Spleen (tissue), 11 donors: ENCODE measurements at regions not wholly inside any gene's neighbourhood (a gene's known extent, or its start where the extent isn't known, plus 50 kb on each side); places are given as distances from the start of the nearest gene placed in this dataset.
A peak's percentile ranks its signal among the peaks of the same experiment; 100 is the strongest.
"Not testable (repeated sequence)": the region's sequence is repeated elsewhere in the genome, so short reads cannot be mapped to it uniquely, and the experiment has no call there.

Experiments
- DNase-seq: peaks from one replicate; pipeline ENCODE4 v3.0.0-alpha.2; 2020
- H3K27ac ChIP-seq, 8 donors: fragments of 200-600 bp; sonication (generic) in 7 of 8; 1 replicate in 4 of 8; 2 replicates in 4 of 8; pipeline versions ENCODE4 v1.5.0 to v1.8.0; 2016 to 2021; ENCODE audit warnings: inconsistent platforms in 4 of 8, mild to moderate bottlenecking in 4 of 8, moderate library complexity in 1 of 8
- H3K27me3 ChIP-seq, 7 donors: fragments of 200-600 bp; sonication (generic) in 6 of 7; replicated peaks in 1 of 7; 1 replicate in 4 of 7; 2 replicates in 3 of 7; pipeline versions ENCODE4 v1.5.0 to v1.8.0; 2016 to 2021; ENCODE audit warnings: inconsistent platforms in 3 of 7, mild to moderate bottlenecking in 1 of 7
- H3K36me3 ChIP-seq, 6 donors: fragments of 200-600 bp; sonication (generic) in 5 of 6; 1 replicate in 4 of 6; 2 replicates in 2 of 6; pipeline versions ENCODE4 v1.5.0 to v1.8.0; 2016 to 2021; ENCODE audit warnings: inconsistent platforms in 2 of 6
- H3K4me1 ChIP-seq, 6 donors: fragments of 200-600 bp; sonication (generic) in 5 of 6; 1 replicate in 3 of 6; 2 replicates in 3 of 6; pipeline versions ENCODE4 v1.5.0 to v1.8.0; 2016 to 2021; ENCODE audit warnings: inconsistent platforms in 3 of 6
- H3K4me3 ChIP-seq, 8 donors: fragments of 200-600 bp; sonication (generic) in 7 of 8; 1 replicate in 4 of 8; 2 replicates in 4 of 8; pipeline versions ENCODE4 v1.5.0 to v1.8.0; 2016 to 2021; ENCODE audit warnings: inconsistent platforms in 4 of 8, mild to moderate bottlenecking in 4 of 8, moderate library complexity in 2 of 8
- H3K9me3 ChIP-seq, 8 donors: fragments of 200-600 bp; sonication (generic) in 7 of 8; 1 replicate in 4 of 8; 2 replicates in 4 of 8; pipeline versions ENCODE4 v1.5.0 to v1.8.0; 2016 to 2021; ENCODE audit warnings: inconsistent platforms in 4 of 8
- POLR2A ChIP-seq, 3 donors: fragments of 450-650 bp; IDR thresholded peaks; one replicate each; pipeline ENCODE4 v1.5.1; 2017; ENCODE audit warnings: antibody characterized with exemption in 3 of 3, mild to moderate bottlenecking in 1 of 3
- POLR2AphosphoS5 ChIP-seq, 3 donors: sonication (generic); formaldehyde crosslinking; IDR thresholded peaks; one replicate each; pipeline ENCODE4 v1.5.1; 2017; ENCODE audit warnings: antibody characterized with exemption in 3 of 3
- WGBS, 5 donors: extraction: QIAGEN DNeasy Blood & Tissue Kit in 3 of 5; methylation state at CpG; one replicate each; pipeline versions ENCODE4 v1.1.5 to v1.1.7; 2013 to 2018; 5-methylcytosine and 5-hydroxymethylcytosine counted together
- intact Hi-C: fragments of 100-400 bp; cut with DNase I; formaldehyde crosslinking; loops from one replicate; pipeline ENCODE4 v1.15.0; 2023; ENCODE audit warnings: low total_unique reads
- TF ChIP-seq, protein P1 (sequence below), 11 experiments: fragments of 200-600 bp in 7 of 11; fragments of 450-650 bp in 4 of 11; sonication (generic) in 4 of 11; IDR thresholded peaks in 8 of 11; conservative IDR thresholded peaks in 3 of 11; 1 replicate in 7 of 11; 2 replicates in 4 of 11; pipeline versions ENCODE4 v1.4.0 to v1.8.0; 2016 to 2021; ENCODE audit warnings: antibody characterized with exemption in 11 of 11, inconsistent platforms in 4 of 11, mild to moderate bottlenecking in 1 of 11
- donor health status: healthy with polysubstance abuse.
- donor health status: DM: no; HTN: no; CAD: no; lungs with moderate emphysema.
- donor health status: DM: no; HTN: no; CAD: no.
- donor health status: Bipolar disorder and iron deficiency.
- donor health status: healthy.
- donor health status: DM: no; HTN: no; CAD: no.
- donor health status: DM: yes; HTN: yes; CAD: no.

DNA sequence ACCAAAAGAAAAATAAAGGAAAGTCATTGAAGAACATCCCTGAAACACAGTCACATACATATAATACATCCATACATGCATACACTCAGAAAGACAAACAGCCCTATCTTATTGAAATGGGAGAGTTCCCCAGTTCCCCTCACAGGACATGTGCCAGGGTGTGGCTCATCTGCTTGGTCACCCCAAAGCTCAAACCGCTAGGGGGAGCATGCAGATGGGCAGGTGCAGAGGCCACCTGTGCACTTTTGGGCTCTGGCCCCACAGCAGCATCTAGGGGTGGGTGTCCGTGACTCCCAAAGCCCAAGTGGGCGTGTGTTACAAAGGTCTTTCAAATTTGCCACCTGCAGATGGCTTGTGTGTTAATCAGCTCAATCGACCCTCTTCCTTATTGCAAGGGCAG is 75.2 kb downstream of the CMAS start:
- Histone ChIP-seq H3K27ac (no peak overlapping the region), H3K27me3 (peaks cover 0 to 6% (median 0%) of the 10 kb centered on the region in 7 donors), H3K36me3 (no peaks in the 10 kb centered on the region), H3K9me3 (peaks cover 0 to 9% (median 4%) of the 10 kb centered on the region in 8 donors), H3K4me1 (no peaks in the 10 kb centered on the region), H3K4me3 (no peak overlapping the region)
- no peak for DNase-seq
- intact Hi-C loops, result no loop called here
- 46 to 63% (median 51%) methylated on average over 4 of the region's 4 CpGs for WGBS, 5 donors
- TF ChIP-seq POLR2AphosphoS5 (IDR thresholded peaks at IDR 0.05), result no peak
- TF ChIP-seq, protein P1, sequence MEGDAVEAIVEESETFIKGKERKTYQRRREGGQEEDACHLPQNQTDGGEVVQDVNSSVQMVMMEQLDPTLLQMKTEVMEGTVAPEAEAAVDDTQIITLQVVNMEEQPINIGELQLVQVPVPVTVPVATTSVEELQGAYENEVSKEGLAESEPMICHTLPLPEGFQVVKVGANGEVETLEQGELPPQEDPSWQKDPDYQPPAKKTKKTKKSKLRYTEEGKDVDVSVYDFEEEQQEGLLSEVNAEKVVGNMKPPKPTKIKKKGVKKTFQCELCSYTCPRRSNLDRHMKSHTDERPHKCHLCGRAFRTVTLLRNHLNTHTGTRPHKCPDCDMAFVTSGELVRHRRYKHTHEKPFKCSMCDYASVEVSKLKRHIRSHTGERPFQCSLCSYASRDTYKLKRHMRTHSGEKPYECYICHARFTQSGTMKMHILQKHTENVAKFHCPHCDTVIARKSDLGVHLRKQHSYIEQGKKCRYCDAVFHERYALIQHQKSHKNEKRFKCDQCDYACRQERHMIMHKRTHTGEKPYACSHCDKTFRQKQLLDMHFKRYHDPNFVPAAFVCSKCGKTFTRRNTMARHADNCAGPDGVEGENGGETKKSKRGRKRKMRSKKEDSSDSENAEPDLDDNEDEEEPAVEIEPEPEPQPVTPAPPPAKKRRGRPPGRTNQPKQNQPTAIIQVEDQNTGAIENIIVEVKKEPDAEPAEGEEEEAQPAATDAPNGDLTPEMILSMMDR (IDR thresholded peaks at IDR 0.05 in 8 of 11, conservative IDR thresholded peaks at IDR 0.05 in 3 of 11), result peak in 6 of 11 experiments; percentile 6 to 44 (median 27)

DNA sequence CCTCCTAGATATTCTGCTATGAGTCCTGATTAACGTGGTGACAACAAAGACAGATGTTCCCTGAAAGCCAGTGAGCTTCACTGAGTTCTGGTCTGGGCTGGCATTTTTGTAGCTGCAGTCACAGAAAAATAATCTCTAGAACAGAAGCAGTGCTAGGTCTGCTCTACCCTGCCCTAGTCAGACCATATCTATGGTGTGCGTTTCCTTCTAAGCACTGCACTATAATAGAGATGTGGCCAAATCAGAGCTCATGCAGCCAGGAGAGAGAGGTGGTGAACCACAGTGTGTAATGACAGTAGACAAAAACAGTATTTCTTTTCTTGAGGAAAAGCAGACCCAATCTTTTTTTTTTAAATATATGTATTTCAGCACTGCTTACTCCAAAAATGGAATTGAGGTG is 76.3 kb downstream of the CMAS start:
- intact Hi-C loops, result no loop called here
- TF ChIP-seq POLR2A (IDR thresholded peaks at IDR 0.05), result no peak
- TF ChIP-seq POLR2AphosphoS5 (IDR thresholded peaks at IDR 0.05), result no peak
- TF ChIP-seq, protein P1 (IDR thresholded peaks at IDR 0.05 in 8 of 11, conservative IDR thresholded peaks at IDR 0.05 in 3 of 11), result no peak
- WGBS, 5 donors, result 47 to 73% (median 69%) methylated on average over 2 of the region's 2 CpGs

DNA sequence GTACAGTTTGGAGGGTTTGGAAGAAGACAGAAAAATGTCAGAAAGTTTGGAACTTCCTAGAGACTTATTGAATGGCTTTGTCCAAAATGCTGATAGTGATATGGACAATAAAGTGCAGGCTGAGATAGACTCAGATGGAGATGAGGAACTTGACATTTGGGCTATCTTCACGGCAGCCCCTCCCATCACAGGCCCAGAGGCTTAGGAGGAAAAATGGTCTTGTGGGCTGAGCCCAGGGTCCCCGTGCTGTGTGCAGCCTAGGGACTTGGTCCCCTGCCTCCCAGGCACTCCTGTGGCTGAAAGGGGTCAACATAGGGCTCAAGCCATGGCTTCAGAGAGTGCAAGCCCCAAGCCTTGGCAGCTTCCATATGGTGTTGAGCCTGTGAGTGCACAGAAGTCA is 79.0 kb downstream of the CMAS start:
- TF ChIP-seq, protein P1 (IDR thresholded peaks at IDR 0.05 in 8 of 11, conservative IDR thresholded peaks at IDR 0.05 in 3 of 11), result no peak
- TF ChIP-seq POLR2A (IDR thresholded peaks at IDR 0.05) (no peak), POLR2AphosphoS5 (IDR thresholded peaks at IDR 0.05) (no peak)
- WGBS, 5 donors, result 75 to 96% (median 85%) methylated on average over 2 of the region's 2 CpGs
- no peaks in the 10 kb centered on the region for H3K4me1 ChIP-seq
- peaks cover 0 to 15% (median 6%) of the 10 kb centered on the region in 8 donors for H3K9me3 ChIP-seq
- intact Hi-C loops, result no loop called here
- no peak overlapping the region for H3K4me3 ChIP-seq
- peaks cover 0 to 4% (median 0%) of the 10 kb centered on the region in 7 donors for H3K27me3 ChIP-seq
- H3K27ac ChIP-seq, result no peak overlapping the region
- H3K36me3 ChIP-seq, result no peaks in the 10 kb centered on the region
- DNase-seq, result no peak

More for the DNA sequence above, 76.3 kb downstream of the CMAS start:
- no peak overlapping the region for H3K27ac ChIP-seq
- no peaks in the 10 kb centered on the region for H3K36me3 ChIP-seq
- no peak for DNase-seq
- H3K4me1 ChIP-seq, result no peaks in the 10 kb centered on the region
- no peak overlapping the region for H3K4me3 ChIP-seq
- peaks cover 0 to 15% (median 6%) of the 10 kb centered on the region in 8 donors for H3K9me3 ChIP-seq
- peaks cover 0 to 4% (median 0%) of the 10 kb centered on the region in 7 donors for H3K27me3 ChIP-seq

DNA sequence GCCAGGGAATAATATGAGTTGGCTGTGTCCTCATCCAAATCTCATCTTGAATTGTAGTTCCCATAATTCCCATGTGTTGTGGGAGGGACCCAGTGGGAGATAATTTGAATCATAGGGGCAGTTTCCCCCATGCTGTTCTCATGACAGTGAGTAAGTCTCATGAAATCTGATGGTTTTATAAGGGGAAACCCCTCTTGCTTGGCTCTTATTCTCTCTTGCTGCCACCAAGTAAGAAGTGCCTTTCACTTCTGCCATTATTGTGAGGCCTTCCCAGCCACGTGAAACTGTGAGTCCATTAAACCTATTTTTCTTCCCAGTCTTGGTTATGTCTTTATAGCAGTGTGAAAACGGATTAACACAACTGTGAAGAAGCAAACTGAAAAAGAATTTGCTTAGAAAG is 80.1 kb downstream of the CMAS start:
- intact Hi-C loops, DNase-seq, H3K27me3 ChIP-seq, H3K4me3 ChIP-seq, H3K4me1 ChIP-seq, H3K36me3 ChIP-seq, H3K27ac ChIP-seq: not testable (repeated sequence)
- H3K9me3 ChIP-seq, result peaks cover 0 to 15% (median 6%) of the 10 kb centered on the region in 8 donors
- WGBS, 5 donors, result 32 to 59% (median 46%) methylated on average over 2 of the region's 2 CpGs

DNA sequence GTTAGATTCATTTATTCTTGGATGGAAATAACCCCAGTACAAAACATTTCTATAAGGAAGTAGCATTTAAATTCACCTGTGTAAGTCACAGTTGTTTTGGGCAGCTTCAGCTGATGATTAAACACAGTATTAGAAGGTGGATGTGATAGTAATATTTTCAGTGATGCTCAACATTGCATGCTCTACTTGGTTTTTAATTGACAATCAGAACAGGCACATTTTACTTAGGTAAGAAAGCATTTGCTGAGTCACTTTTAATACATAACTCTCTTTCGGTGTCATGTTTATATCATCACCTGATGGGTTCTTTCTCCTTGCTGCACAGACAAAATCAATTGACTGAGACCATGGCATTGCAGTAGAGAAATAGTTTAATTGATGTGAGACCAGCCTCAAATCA is 80.7 kb downstream of the CMAS start:
- Histone ChIP-seq H3K4me3 (no peak overlapping the region), H3K27me3 (no peaks in the 10 kb centered on the region), H3K4me1 (no peaks in the 10 kb centered on the region), H3K9me3 (peaks cover 0 to 15% (median 6%) of the 10 kb centered on the region in 8 donors), H3K27ac (no peak overlapping the region), H3K36me3 (no peaks in the 10 kb centered on the region)
- DNase-seq, result no peak
- intact Hi-C loops, result no loop called here
- TF ChIP-seq, protein P1 (IDR thresholded peaks at IDR 0.05 in 8 of 11, conservative IDR thresholded peaks at IDR 0.05 in 3 of 11), result no peak
- TF ChIP-seq POLR2AphosphoS5 (IDR thresholded peaks at IDR 0.05) (no peak), POLR2A (IDR thresholded peaks at IDR 0.05) (no peak)
- 0% methylated on average over 1 of the region's 1 CpG for WGBS, 5 donors
